ENCODE measurements at regions not wholly inside any gene's neighbourhood (a gene's known extent, or its start where the extent isn't known, plus 50 kb on each side); places are given as distances from the start of the nearest gene placed in this dataset.
A peak's percentile ranks its signal among the peaks of the same experiment; 100 is the strongest.
"Not testable (repeated sequence)": the region's sequence is repeated elsewhere in the genome, so short reads cannot be mapped to it uniquely, and the experiment has no call there.

DNA sequence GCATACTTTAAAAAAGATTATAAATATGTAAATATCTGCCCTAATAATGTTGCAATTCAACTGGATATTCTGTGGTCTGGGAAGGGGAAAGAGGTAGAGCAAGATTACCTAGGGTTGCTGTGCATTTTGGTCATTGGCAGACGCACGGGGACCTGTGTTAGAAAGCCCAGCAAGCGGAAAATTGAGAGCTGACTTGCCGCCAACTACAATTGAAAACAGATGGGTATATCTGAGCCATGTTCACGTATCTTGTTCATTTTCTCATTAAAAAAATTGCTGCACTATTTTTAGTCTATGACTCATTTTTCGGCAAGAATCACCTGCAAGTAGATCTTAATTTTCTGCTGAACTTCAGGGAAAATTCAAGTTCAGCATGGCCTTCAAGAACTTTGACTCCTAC is 308.5 kb upstream of the TMTC4 start:
- Histone ChIP-seq H3K56ac (ENCODE audit: low read length) (no peak overlapping the region), H4K5ac (ENCODE audit: low read length) (no peak overlapping the region), H3K36me3 (ENCODE audit: control insufficient read depth, insufficient read depth, low read length) (no peaks in the 10 kb centered on the region), H2BK15ac (replicated peaks; ENCODE audit: low read depth) (no peak overlapping the region), H2BK120ac (ENCODE audit: low read depth, low read length) (no peak overlapping the region), H2AK5ac (ENCODE audit: low read length) (no peak overlapping the region), H3K79me2 (ENCODE audit: control insufficient read depth, insufficient read depth, low read length) (no peaks in the 10 kb centered on the region), H3K23ac (ENCODE audit: low read length) (no peak overlapping the region), H3K4me2 (ENCODE audit: low read length) (no peak overlapping the region), H3K18ac (ENCODE audit: low read length) (no peak overlapping the region), H3K4me3 (ENCODE audit: low read length) (no peak overlapping the region), H2BK5ac (ENCODE audit: low read length) (no peak overlapping the region), H4K8ac (ENCODE audit: low read depth, low read length) (no peak overlapping the region), H3K4ac (ENCODE audit: low read depth, low read length) (no peak overlapping the region), H3K9ac (ENCODE audit: low read length) (no peak overlapping the region), H3K4me1 (ENCODE audit: control insufficient read depth, low read depth, low read length) (peaks cover 2% of the 10 kb centered on the region), H3K79me1 (ENCODE audit: low read length) (no peaks in the 10 kb centered on the region), H3K27me3 (ENCODE audit: insufficient read depth, low read length, poor library complexity) (no peaks in the 10 kb centered on the region), H3K27ac (ENCODE audit: low read depth, low read length) (no peak overlapping the region)
- WGBS (ENCODE audit: extremely low coverage, insufficient coverage, low lambda C conversion rate), result no CpG with 5 or more reads among the region's 6 CpGs
- no peak for DNase-seq

DNA sequence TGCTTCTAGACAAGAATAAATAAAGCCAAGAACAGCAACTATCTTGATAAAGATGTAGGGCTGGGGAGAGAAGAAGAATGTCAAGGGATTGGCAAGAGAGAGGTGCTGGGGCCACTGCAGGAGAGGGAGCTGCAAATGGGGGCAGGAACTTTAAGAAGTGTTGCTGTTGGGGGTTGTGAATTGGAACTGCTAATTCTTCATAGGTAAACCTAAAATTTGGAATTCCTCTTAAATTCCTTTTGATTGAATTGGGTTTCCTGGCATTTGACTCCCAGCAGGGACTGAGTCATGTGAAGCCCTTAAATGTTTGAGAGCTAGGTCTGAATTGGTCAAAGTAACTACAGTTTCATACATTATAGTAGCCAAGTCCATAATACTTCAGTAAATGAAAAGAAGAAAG is 305.6 kb upstream of the TMTC4 start:
- H3K4me3 ChIP-seq (ENCODE audit: low read length), result no peak overlapping the region
- H4K5ac ChIP-seq (ENCODE audit: low read length), result no peak overlapping the region
- H4K8ac ChIP-seq (ENCODE audit: low read depth, low read length), result no peak overlapping the region
- H3K36me3 ChIP-seq (ENCODE audit: control insufficient read depth, insufficient read depth, low read length), result no peaks in the 10 kb centered on the region
- no peaks in the 10 kb centered on the region for H3K27me3 ChIP-seq (ENCODE audit: insufficient read depth, low read length, poor library complexity)
- H3K18ac ChIP-seq (ENCODE audit: low read length), result no peak overlapping the region
- H3K79me1 ChIP-seq (ENCODE audit: low read length), result no peaks in the 10 kb centered on the region
- no peak overlapping the region for H3K4me2 ChIP-seq (ENCODE audit: low read length)
- DNase-seq, result peak; percentile 47
- H3K79me2 ChIP-seq (ENCODE audit: control insufficient read depth, insufficient read depth, low read length), result no peaks in the 10 kb centered on the region
- H3K4ac ChIP-seq (ENCODE audit: low read depth, low read length), result no peak overlapping the region
- no peak overlapping the region for H2BK15ac ChIP-seq (replicated peaks; ENCODE audit: low read depth)
- no peak overlapping the region for H3K56ac ChIP-seq (ENCODE audit: low read length)
- no peak overlapping the region for H3K9ac ChIP-seq (ENCODE audit: low read length)
- H2BK120ac ChIP-seq (ENCODE audit: low read depth, low read length), result no peak overlapping the region
- H3K4me1 ChIP-seq (ENCODE audit: control insufficient read depth, low read depth, low read length), result no peaks in the 10 kb centered on the region
- H3K23ac ChIP-seq (ENCODE audit: low read length), result no peak overlapping the region
- H2BK5ac ChIP-seq (ENCODE audit: low read length), result no peak overlapping the region
- no peak overlapping the region for H3K27ac ChIP-seq (ENCODE audit: low read depth, low read length)
- no peak overlapping the region for H2AK5ac ChIP-seq (ENCODE audit: low read length)

DNA sequence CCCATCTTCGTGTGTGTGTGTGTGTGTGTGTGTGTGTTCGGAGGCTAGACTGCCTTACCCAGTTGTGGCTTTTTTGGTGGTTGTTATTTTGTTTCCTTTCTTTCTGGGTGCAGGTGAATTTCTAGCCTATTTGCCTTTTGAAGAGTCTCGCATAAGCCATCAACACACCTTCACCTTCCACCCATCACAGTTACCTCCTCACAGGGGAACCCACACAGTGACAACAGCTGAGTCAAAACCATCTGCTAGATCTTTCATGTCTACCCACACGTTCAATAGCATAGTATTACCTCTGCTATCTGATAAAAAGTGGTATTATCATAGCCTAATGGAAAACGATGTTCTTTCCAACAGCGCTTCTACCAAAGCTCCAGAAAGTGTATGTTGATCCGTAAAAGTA is 303.2 kb upstream of the TMTC4 start:
- H3K4ac ChIP-seq (ENCODE audit: low read depth, low read length), result no peak overlapping the region
- H3K23ac ChIP-seq (ENCODE audit: low read length), result no peak overlapping the region
- no peak overlapping the region for H3K56ac ChIP-seq (ENCODE audit: low read length)
- no peak overlapping the region for H4K8ac ChIP-seq (ENCODE audit: low read depth, low read length)
- no peaks in the 10 kb centered on the region for H3K36me3 ChIP-seq (ENCODE audit: control insufficient read depth, insufficient read depth, low read length)
- H3K79me2 ChIP-seq (ENCODE audit: control insufficient read depth, insufficient read depth, low read length), result no peaks in the 10 kb centered on the region
- H3K4me3 ChIP-seq (ENCODE audit: low read length), result no peak overlapping the region
- no peak overlapping the region for H3K4me2 ChIP-seq (ENCODE audit: low read length)
- no peak overlapping the region for H2AK5ac ChIP-seq (ENCODE audit: low read length)
- H2BK120ac ChIP-seq (ENCODE audit: low read depth, low read length), result no peak overlapping the region
- no peak overlapping the region for H2BK15ac ChIP-seq (replicated peaks; ENCODE audit: low read depth)
- no CpG with 5 or more reads among the region's 7 CpGs for WGBS (ENCODE audit: extremely low coverage, insufficient coverage, low lambda C conversion rate)
- no peak overlapping the region for H3K18ac ChIP-seq (ENCODE audit: low read length)
- H3K27me3 ChIP-seq (ENCODE audit: insufficient read depth, low read length, poor library complexity), result no peaks in the 10 kb centered on the region
- H3K79me1 ChIP-seq (ENCODE audit: low read length), result no peaks in the 10 kb centered on the region
- no peak for DNase-seq
- H4K5ac ChIP-seq (ENCODE audit: low read length), result no peak overlapping the region
- H3K27ac ChIP-seq (ENCODE audit: low read depth, low read length), result no peak overlapping the region
- H3K9ac ChIP-seq (ENCODE audit: low read length), result no peak overlapping the region
- H3K4me1 ChIP-seq (ENCODE audit: control insufficient read depth, low read depth, low read length), result no peaks in the 10 kb centered on the region
- no peak overlapping the region for H2BK5ac ChIP-seq (ENCODE audit: low read length)

DNA sequence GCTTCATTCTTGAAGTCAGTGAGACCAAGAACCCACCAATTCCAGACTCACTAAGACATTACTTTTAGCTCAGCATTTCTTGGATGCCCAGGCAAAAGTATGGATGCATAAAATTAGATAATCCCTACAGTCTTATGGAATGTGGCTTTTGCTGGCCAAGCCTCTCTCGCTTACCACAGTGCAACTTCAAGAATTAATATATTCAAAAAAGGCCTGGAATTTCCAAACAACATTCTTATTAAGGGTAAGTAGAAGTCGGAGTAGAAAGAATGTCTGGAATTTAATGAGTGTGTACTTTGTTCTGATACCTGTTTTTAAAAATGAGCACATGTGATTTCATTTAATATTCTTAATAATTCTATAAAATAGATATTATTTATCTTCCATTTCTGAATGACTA is 302.4 kb upstream of the TMTC4 start:
- Histone ChIP-seq H3K18ac (ENCODE audit: low read length) (no peak overlapping the region), H3K4me2 (ENCODE audit: low read length) (no peak overlapping the region), H3K36me3 (ENCODE audit: control insufficient read depth, insufficient read depth, low read length) (no peaks in the 10 kb centered on the region), H3K27ac (ENCODE audit: low read depth, low read length) (no peak overlapping the region), H3K23ac (ENCODE audit: low read length) (no peak overlapping the region), H3K79me2 (ENCODE audit: control insufficient read depth, insufficient read depth, low read length) (no peaks in the 10 kb centered on the region), H2BK15ac (replicated peaks; ENCODE audit: low read depth) (no peak overlapping the region), H4K8ac (ENCODE audit: low read depth, low read length) (no peak overlapping the region), H3K56ac (ENCODE audit: low read length) (no peak overlapping the region), H3K4ac (ENCODE audit: low read depth, low read length) (no peak overlapping the region), H2BK120ac (ENCODE audit: low read depth, low read length) (no peak overlapping the region), H3K4me3 (ENCODE audit: low read length) (no peak overlapping the region), H2AK5ac (ENCODE audit: low read length) (no peak overlapping the region), H3K4me1 (ENCODE audit: control insufficient read depth, low read depth, low read length) (no peaks in the 10 kb centered on the region), H3K27me3 (ENCODE audit: insufficient read depth, low read length, poor library complexity) (no peaks in the 10 kb centered on the region), H3K79me1 (ENCODE audit: low read length) (no peaks in the 10 kb centered on the region), H2BK5ac (ENCODE audit: low read length) (no peak overlapping the region), H4K5ac (ENCODE audit: low read length) (no peak overlapping the region), H3K9ac (ENCODE audit: low read length) (no peak overlapping the region)
- no CpG with 5 or more reads among the region's 2 CpGs for WGBS (ENCODE audit: extremely low coverage, insufficient coverage, low lambda C conversion rate)
- no peak for DNase-seq

DNA sequence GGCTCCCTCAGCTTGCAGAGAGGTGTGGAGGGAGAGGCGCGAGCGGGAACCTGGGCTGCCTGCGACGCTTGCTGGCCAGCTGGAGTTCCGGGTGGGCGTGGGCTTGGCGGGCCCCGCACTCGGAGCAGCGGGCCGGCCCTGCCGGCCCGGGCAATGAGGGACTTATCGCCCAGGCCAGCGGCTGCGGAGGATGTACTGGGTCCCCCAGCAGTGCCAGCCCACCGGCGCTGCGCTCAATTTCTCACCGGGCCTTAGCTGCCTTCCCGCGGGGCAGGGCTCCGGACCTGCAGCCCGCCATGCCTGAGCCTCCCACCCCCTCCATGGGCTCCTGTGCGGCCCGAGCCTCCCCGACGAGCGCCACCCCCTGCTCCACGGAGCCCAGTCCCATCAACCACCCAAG is 301.1 kb upstream of the TMTC4 start:
- not testable (repeated sequence) for H3K4me3 ChIP-seq (ENCODE audit: low read length); H3K27ac ChIP-seq (ENCODE audit: low read depth, low read length); H2AK5ac ChIP-seq (ENCODE audit: low read length); DNase-seq; H3K4me1 ChIP-seq (ENCODE audit: control insufficient read depth, low read depth, low read length); H2BK15ac ChIP-seq (replicated peaks; ENCODE audit: low read depth); H2BK5ac ChIP-seq (ENCODE audit: low read length); H4K5ac ChIP-seq (ENCODE audit: low read length); H4K8ac ChIP-seq (ENCODE audit: low read depth, low read length); H3K79me2 ChIP-seq (ENCODE audit: control insufficient read depth, insufficient read depth, low read length); H3K23ac ChIP-seq (ENCODE audit: low read length); H3K4me2 ChIP-seq (ENCODE audit: low read length); H3K27me3 ChIP-seq (ENCODE audit: insufficient read depth, low read length, poor library complexity); H3K36me3 ChIP-seq (ENCODE audit: control insufficient read depth, insufficient read depth, low read length); H2BK120ac ChIP-seq (ENCODE audit: low read depth, low read length); H3K18ac ChIP-seq (ENCODE audit: low read length); H3K4ac ChIP-seq (ENCODE audit: low read depth, low read length); H3K79me1 ChIP-seq (ENCODE audit: low read length); H3K56ac ChIP-seq (ENCODE audit: low read length); H3K9ac ChIP-seq (ENCODE audit: low read length)
- WGBS (ENCODE audit: extremely low coverage, insufficient coverage, low lambda C conversion rate), result no CpG with 5 or more reads among the region's 31 CpGs

DNA sequence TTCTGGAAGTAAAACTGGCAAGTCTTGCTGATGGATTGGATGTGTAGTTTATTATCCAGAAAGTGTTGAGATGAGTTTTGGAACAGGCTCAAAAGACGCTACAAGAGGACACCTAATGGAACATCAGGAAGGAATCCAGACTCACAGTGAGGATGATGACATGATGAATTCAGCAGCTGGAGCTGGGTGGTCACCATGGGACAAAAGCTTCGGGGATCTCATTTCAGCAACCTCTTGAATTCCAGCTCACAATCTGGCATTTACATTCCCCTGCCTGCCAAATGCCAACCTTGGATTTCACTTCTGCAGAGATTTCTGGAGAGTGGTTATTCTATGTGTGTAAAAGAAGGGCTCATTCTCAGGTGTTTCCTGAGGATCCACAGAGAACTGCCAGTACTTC is 288.0 kb upstream of the TMTC4 start:
- no peak overlapping the region for H4K5ac ChIP-seq (ENCODE audit: low read length)
- no peak overlapping the region for H3K56ac ChIP-seq (ENCODE audit: low read length)
- no peaks in the 10 kb centered on the region for H3K79me2 ChIP-seq (ENCODE audit: control insufficient read depth, insufficient read depth, low read length)
- no peak overlapping the region for H2BK15ac ChIP-seq (replicated peaks; ENCODE audit: low read depth)
- H3K79me1 ChIP-seq (ENCODE audit: low read length), result no peaks in the 10 kb centered on the region
- H2AK5ac ChIP-seq (ENCODE audit: low read length), result no peak overlapping the region
- H3K27me3 ChIP-seq (ENCODE audit: insufficient read depth, low read length, poor library complexity), result no peaks in the 10 kb centered on the region
- H2BK120ac ChIP-seq (ENCODE audit: low read depth, low read length), result no peak overlapping the region
- DNase-seq, result no peak
- H3K36me3 ChIP-seq (ENCODE audit: control insufficient read depth, insufficient read depth, low read length), result no peaks in the 10 kb centered on the region
- H3K9ac ChIP-seq (ENCODE audit: low read length), result no peak overlapping the region
- H3K4me2 ChIP-seq (ENCODE audit: low read length), result no peak overlapping the region
- H3K4me3 ChIP-seq (ENCODE audit: low read length), result no peak overlapping the region
- no peak overlapping the region for H3K27ac ChIP-seq (ENCODE audit: low read depth, low read length)
- no peak overlapping the region for H4K8ac ChIP-seq (ENCODE audit: low read depth, low read length)
- WGBS (ENCODE audit: extremely low coverage, insufficient coverage, low lambda C conversion rate), result no CpG with 5 or more reads among the region's 2 CpGs
- H3K4ac ChIP-seq (ENCODE audit: low read depth, low read length), result no peak overlapping the region
- H3K4me1 ChIP-seq (ENCODE audit: control insufficient read depth, low read depth, low read length), result no peaks in the 10 kb centered on the region
- no peak overlapping the region for H3K23ac ChIP-seq (ENCODE audit: low read length)
- no peak overlapping the region for H2BK5ac ChIP-seq (ENCODE audit: low read length)
- H3K18ac ChIP-seq (ENCODE audit: low read length), result no peak overlapping the region

Measured in mesendoderm (in vitro differentiated cells).